Progenitor cell of endocrine pancreas (in vitro differentiated cells): ENCODE measurements at regions not wholly inside any gene's neighbourhood (a gene's known extent, or its start where the extent isn't known, plus 50 kb on each side); places are given as distances from the start of the nearest gene placed in this dataset.

Source experiments
- DNase-seq: peaks from one replicate; pipeline ENCODE4 v3.0.0; 2021; ENCODE audit warnings: low spot score; ENCODE audit not compliant: unreplicated experiment
- H3K27ac Mint-ChIP-seq: 2 replicates; pipeline ENCODE4 v1.8.0; 2021; ENCODE audit warnings: mild to moderate bottlenecking, moderate library complexity, mixed read lengths
- H3K27me3 Mint-ChIP-seq: 2 replicates; pipeline ENCODE4 v1.8.0; 2021; ENCODE audit warnings: mixed read lengths
- H3K36me3 Mint-ChIP-seq: 2 replicates; pipeline ENCODE4 v1.8.0; 2022; ENCODE audit warnings: mixed read lengths; ENCODE audit not compliant: insufficient read depth
- H3K4me1 Mint-ChIP-seq: 2 replicates; pipeline ENCODE4 v1.8.0; 2021; ENCODE audit warnings: low read depth, mixed read lengths
- H3K4me3 Mint-ChIP-seq: 2 replicates; pipeline ENCODE4 v1.8.0; 2021; ENCODE audit warnings: low read depth, mild to moderate bottlenecking, moderate library complexity, mixed read lengths
- H3K9me3 Mint-ChIP-seq: 2 replicates; pipeline ENCODE4 v1.8.0; 2021; ENCODE audit warnings: low read depth, mixed read lengths
- TF ChIP-seq, protein P1 (sequence below): fragments of 200-600 bp; sonication (generic); IDR thresholded peaks from one replicate; pipeline ENCODE4 v1.5.0; 2021; ENCODE audit warnings: antibody characterized with exemption, mild to moderate bottlenecking; ENCODE audit not compliant: unreplicated experiment

DNA sequence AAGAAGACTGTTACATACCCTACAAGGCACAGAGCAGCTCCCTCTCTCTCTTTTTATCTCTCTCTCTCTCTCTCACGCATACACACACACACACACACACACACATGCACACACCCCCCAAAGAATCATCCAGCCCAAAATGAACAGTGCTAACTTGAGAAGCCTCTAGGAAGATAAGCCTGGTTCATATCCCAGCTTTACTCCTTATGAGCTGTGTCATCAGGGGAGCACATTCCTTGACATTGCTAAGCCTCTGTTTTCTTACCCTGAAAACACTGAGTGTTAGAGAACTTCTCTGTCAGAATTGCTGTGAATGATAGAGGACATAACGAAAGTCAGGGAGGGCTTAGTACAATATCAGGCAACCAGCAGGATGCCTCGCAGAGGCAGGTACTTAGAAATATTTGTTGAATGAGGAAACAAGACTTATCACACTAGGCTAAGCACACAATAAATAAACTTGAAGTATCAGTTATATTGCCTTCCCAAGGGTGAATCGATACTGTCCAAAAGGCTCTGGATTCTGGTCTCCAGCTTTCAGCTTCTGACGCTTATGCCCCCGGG lies 725.6 kb upstream of the ID2 start:
- H3K27ac Mint-ChIP-seq = no peak overlapping the region

DNA sequence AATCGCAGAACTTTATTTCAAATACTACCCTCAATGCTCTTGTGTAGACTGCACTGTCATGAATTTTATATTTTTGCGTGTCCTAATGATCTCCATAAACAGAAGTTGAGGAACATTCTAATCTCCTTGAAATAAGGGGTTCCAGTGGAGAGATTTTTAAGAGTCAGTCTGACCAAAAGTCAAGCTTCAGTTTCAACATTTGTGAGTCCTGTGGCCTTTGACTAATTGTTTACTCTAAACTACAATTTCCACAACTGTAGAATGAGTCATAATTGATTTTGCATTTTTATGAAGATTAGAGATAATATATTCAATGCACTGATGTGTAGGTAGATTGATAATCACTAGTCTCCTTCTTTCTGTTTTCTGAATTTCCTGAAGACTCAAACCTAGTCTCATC lies 720.3 kb upstream of the ID2 start:
- Mint-ChIP-seq H3K9me3 (no peaks in the 10 kb centered on the region), H3K27me3 (peaks cover 2% of the 10 kb centered on the region), H3K4me3 (no peak overlapping the region), H3K27ac (no peak overlapping the region), H3K4me1 (peaks cover 1% of the 10 kb centered on the region), H3K36me3 (no peaks in the 10 kb centered on the region)
- no peak for DNase-seq
- TF ChIP-seq, protein P1, sequence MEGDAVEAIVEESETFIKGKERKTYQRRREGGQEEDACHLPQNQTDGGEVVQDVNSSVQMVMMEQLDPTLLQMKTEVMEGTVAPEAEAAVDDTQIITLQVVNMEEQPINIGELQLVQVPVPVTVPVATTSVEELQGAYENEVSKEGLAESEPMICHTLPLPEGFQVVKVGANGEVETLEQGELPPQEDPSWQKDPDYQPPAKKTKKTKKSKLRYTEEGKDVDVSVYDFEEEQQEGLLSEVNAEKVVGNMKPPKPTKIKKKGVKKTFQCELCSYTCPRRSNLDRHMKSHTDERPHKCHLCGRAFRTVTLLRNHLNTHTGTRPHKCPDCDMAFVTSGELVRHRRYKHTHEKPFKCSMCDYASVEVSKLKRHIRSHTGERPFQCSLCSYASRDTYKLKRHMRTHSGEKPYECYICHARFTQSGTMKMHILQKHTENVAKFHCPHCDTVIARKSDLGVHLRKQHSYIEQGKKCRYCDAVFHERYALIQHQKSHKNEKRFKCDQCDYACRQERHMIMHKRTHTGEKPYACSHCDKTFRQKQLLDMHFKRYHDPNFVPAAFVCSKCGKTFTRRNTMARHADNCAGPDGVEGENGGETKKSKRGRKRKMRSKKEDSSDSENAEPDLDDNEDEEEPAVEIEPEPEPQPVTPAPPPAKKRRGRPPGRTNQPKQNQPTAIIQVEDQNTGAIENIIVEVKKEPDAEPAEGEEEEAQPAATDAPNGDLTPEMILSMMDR = no peak

More for the DNA sequence above, 725.6 kb upstream of the ID2 start:
- Mint-ChIP-seq H3K27me3 (peaks cover 6% of the 10 kb centered on the region), H3K36me3 (no peaks in the 10 kb centered on the region), H3K9me3 (no peaks in the 10 kb centered on the region), H3K4me3 (no peak overlapping the region), H3K4me1 (peaks cover 2% of the 10 kb centered on the region)
- no peak for DNase-seq
- TF ChIP-seq, protein P1 = no peak

DNA sequence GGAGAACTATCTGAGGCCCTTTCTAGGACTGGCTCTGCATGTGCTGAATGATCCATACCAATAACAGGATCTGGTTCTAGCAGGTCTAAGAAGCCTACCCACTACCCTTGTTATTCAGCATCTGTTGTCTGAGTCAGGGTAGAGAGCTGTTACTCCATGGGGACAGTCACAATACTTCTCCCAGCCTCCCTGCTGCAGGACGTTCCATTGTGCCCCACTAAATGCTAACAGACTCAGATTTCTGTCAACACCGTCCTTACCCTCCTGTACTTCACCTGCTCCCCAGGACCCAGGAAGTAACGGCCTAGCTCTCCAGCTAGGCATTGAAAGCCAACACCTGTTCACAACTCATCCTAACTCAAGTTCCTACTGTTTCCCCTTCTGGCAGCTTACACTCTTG lies 719.7 kb upstream of the ID2 start:
- no peak overlapping the region for H3K27ac Mint-ChIP-seq
- H3K4me3 Mint-ChIP-seq = no peak overlapping the region
- H3K36me3 Mint-ChIP-seq = no peaks in the 10 kb centered on the region
- no peaks in the 10 kb centered on the region for H3K9me3 Mint-ChIP-seq
- no peak for DNase-seq
- TF ChIP-seq, protein P1 = no peak
- peaks cover 5% of the 10 kb centered on the region for H3K27me3 Mint-ChIP-seq
- H3K4me1 Mint-ChIP-seq = peaks cover 1% of the 10 kb centered on the region

DNA sequence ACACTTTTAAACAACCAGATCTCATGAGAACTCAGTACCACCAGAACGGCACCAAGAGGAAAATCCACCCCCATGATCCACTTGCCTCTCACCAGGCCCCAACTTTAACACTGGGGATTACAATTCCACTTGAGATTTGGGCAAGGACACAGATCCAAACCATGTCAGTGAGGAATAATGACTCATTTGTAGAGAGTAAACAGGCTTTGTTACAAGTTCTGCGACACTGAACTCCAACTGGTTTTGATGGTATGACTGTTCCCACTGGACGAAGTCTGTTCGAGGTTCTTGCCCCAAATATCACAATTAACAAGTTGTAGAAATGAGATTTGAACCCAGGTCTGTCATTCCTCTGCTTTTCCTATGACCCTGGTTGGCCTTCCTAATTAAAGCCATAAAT lies 718.1 kb upstream of the ID2 start:
- DNase-seq = no peak
- peaks cover 5% of the 10 kb centered on the region for H3K27me3 Mint-ChIP-seq
- no peak overlapping the region for H3K27ac Mint-ChIP-seq
- peaks cover 1% of the 10 kb centered on the region for H3K4me1 Mint-ChIP-seq
- no peaks in the 10 kb centered on the region for H3K9me3 Mint-ChIP-seq
- no peak overlapping the region for H3K4me3 Mint-ChIP-seq
- no peaks in the 10 kb centered on the region for H3K36me3 Mint-ChIP-seq
- TF ChIP-seq, protein P1 = no peak

DNA sequence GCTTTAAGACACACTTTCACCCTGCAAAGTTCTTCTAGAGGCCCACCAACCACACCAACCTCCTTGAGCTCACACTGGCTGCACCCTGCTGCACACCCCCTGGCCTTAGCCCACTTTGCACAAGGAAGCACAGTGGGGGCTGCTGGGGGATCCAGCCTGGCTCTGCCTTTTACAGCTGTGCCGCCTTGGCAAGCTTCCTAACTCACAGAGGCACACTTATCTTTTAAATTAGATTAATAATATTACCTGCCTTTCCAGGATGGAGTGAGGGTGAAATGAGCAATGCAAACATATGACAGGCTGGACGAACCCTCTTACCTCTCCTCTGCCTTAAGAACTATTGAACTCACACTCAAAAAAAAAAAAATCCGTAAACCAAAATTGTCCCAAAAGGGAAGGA lies 715.8 kb upstream of the ID2 start:
- DNase-seq = no peak
- H3K27ac Mint-ChIP-seq = no peak overlapping the region
- peaks cover 1% of the 10 kb centered on the region for H3K4me1 Mint-ChIP-seq
- peaks cover 16% of the 10 kb centered on the region for H3K27me3 Mint-ChIP-seq
- no peak overlapping the region for H3K4me3 Mint-ChIP-seq
- H3K36me3 Mint-ChIP-seq = no peaks in the 10 kb centered on the region
- TF ChIP-seq, protein P1 = no peak
- no peaks in the 10 kb centered on the region for H3K9me3 Mint-ChIP-seq
